SKM-1 (cell line): ENCODE measurements at regions not wholly inside any gene's neighbourhood (a gene's known extent, or its start where the extent isn't known, plus 50 kb on each side); places are given as distances from the start of the nearest gene placed in this dataset.

Experiments used
- DNase-seq: peaks from one replicate; lab custom pipeline; 2025; ENCODE audit not compliant: unreplicated experiment; lab: John Stamatoyannopoulos, UW

DNA sequence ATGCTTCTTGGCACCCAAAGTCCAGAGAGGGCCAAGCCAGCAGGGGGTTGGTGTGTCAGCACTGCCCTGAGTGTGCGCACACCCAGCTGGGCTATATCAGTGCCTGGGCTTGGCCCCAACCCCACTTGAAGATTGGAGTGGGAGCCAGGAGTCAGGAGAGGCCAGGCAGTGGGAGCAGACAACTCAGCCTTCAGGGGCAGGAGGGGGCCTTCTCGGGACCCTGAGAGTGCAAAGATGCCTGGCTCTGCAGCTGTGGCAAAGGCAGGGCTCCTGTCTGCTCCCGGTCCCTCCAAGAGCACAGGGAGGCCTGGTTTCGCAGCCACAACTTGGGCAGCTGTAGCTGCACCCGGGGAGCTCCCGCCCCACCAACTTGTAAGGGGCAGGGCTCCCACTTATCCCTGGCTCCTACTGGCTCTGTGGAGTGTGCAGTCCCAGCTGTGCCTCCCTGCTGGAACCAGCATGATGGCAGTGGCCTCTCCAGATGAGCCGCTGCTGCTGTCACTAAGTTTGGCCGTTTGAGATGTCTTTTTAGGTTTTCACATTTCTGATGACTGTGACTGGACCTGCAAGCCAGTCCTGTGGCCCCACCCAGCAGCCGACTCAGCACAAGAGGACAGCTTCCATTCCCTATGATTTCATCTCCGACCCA, 148.8 kb upstream of the HS6ST1 start:
- no peak for DNase-seq

- no peak for DNase-seq
These were observed 149.7 kb upstream of the HS6ST1 start for GRCh38 chr2:128468186-128468920.

DNA sequence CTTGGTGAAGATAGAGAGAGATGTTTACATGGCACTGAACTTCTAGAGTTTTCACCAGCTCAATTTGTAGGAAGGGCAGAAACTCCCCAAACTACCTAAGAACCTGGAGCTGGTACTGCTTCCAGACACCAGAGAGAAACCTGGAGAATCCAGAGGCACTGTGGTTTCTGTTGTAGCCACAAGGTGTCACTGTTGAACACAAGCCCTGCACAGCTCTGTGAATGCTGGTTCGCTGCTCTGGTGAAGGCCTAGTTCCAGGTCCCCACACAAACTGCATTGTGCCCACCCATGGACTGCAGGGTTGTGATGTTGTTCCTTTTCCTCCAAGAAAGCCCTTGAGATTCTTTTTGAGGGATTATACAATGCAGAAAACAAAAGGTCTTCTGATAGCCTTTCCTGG, 150.5 kb upstream of the HS6ST1 start:
- no peak for DNase-seq

- no peak for DNase-seq
These were observed 151.2 kb upstream of the HS6ST1 start for GRCh38 chr2:128469875-128470274.

GRCh38 chr2:128472789-128473174, 154.1 kb upstream of the HS6ST1 start:
- DNase-seq = peak; percentile 93

DNA sequence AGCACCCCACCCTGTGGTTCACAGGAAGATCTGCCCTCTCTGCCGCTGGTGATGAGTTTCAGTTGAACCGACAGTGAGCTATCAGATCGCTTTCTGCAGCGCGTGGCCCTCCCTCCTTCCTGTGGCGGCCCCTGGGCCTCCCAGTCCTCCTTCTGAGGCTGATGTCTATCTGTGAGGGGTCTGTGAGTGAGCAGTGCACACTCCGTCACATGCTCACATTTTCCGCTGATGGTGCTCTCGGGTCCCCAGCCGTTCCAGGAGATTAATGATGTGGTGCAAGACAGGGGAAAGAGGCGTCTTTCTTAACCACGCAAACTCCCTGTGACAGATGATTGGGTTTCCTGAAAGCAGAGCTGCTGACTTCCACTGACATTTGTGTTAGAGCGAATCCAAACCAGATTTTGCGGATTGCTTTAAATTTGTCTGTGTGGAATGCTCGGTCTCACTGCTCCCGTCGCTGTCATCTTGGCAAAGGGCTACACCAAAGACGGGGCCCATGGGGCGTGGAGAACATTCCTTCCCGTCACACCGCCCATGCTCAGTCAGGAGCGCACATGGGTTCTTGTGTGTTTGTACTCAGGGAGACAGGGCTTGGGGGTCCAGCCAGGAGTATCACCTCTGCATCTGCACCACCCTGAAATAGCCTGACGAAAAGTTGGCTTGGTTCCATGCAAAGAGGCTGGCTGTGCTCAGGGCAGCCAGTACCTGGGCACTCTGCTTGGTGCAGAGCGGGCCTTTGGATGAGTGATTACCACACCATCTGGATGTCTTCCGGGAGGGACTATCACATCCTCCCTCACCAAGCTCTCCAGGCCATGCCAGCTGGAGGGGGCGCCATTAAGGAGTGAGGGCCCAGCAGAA, 154.7 kb upstream of the HS6ST1 start:
- DNase-seq = peak; percentile 93

GRCh38 chr2:128474036-128474955, 155.6 kb upstream of the HS6ST1 start:
- no peak for DNase-seq

- DNase-seq = no peak
These were observed 156.3 kb upstream of the HS6ST1 start for GRCh38 chr2:128474962-128475361.

- no peak for DNase-seq
These were observed 157.0 kb upstream of the HS6ST1 start for GRCh38 chr2:128475427-128476211.

- no peak for DNase-seq
These were observed 158.6 kb upstream of the HS6ST1 start for GRCh38 chr2:128477026-128477820.

GRCh38 chr2:128477891-128478290, 159.2 kb upstream of the HS6ST1 start:
- DNase-seq = no peak

- no peak for DNase-seq
These were observed 167.3 kb upstream of the HS6ST1 start for GRCh38 chr2:128485761-128486639.

GRCh38 chr2:128486640-128487375, 168.1 kb upstream of the HS6ST1 start:
- no peak for DNase-seq

GRCh38 chr2:128487650-128488387, 169.2 kb upstream of the HS6ST1 start:
- no peak for DNase-seq

DNA sequence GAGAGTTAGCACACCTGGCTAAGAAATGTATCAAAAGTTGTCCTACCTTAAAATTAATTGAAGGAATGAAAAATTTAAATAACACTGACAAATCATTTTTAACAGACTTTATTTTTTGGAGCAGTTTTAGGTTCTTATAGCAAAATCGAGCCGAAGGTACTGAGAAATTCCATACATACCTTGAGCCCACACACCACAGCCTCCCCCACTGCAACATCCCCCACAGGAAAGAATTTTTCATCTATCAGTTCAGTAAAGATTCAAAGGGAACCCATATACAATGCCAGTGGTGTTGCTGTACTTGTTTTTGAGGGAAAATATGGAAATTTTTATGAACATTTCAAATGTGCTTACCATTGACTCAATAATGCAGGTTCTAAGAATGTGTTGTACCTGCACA, 169.8 kb upstream of the HS6ST1 start:
- no peak for DNase-seq

DNA sequence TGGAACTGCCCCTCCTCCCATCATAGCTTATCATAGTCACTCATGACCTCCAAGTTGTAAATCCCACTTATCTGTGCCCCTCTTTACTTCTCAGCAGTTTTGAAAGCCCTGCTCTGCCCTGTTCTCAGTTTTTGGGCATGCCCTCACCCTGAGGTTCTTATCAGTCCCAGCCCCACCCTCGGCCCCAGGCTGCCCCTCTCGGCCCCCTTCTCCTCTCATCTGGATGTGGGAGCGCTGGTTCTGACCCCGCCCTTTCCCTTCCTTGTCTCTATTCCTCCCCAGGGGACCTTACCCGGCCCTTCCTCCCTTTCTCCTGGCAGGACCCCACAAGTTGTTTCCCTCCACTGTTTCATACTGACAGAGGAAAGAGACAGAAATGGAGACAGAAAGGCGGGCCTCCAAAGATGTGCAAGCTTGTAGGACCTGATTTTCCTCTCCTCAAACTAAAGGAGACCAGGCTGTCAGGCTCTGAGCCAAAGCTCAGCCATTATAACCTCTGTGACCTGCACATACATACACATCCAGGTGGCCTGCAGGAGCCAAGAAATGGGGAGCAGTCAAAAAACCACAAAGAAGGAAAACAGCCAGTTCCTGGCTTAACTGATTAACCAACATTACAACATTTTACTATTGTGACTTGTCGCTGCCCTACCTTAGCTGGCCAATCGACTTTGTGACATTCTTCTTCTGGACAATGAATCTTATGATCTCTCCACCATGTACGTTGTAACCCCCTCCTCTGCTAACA, 171.0 kb upstream of the HS6ST1 start:
- peak; percentile 5 for DNase-seq
